Keratinocyte (primary cell): ENCODE measurements at regions not wholly inside any gene's neighbourhood (a gene's known extent, or its start where the extent isn't known, plus 50 kb on each side); places are given as distances from the start of the nearest gene placed in this dataset.

Source experiments
- DNase-seq: peaks from one replicate; pipeline ENCODE4 v3.0.0-alpha.2; 2011; ENCODE audit warnings: low read depth, missing footprints, low spot score
- FAIRE-seq: peaks from 2 replicates; lab custom pipeline; 2011; peaks lifted over from hg19 to GRCh38; lab: Jason Lieb, UNC
- H2AFZ ChIP-seq: 2 replicates; pipeline ENCODE4 v1.6.0; 2012; ENCODE audit warnings: low read length, control low read depth, inconsistent platforms; ENCODE audit not compliant: control insufficient read depth
- H3K27ac ChIP-seq: 2 replicates; pipeline ENCODE4 v1.5.1; 2011; ENCODE audit warnings: low read length; ENCODE audit not compliant: control insufficient read depth, insufficient read depth
- H3K27me3 ChIP-seq: 3 replicates; pipeline ENCODE4 v1.6.0; 2011; ENCODE audit warnings: low read length; ENCODE audit not compliant: control insufficient read depth, insufficient read depth; ENCODE audit errors: extremely low read depth
- H3K36me3 ChIP-seq, 2 experiments: 2 replicates in 1 of 2; 3 replicates in 1 of 2; pipeline ENCODE4 v1.5.1; 2011; ENCODE audit warnings: low read length in 2 of 2, mild to moderate bottlenecking in 1 of 2; ENCODE audit not compliant: control insufficient read depth in 2 of 2, insufficient read depth in 2 of 2; ENCODE audit errors: extremely low read depth in 1 of 2
- H3K4me1 ChIP-seq: 3 replicates; pipeline ENCODE4 v1.5.1; 2011; ENCODE audit warnings: low read length; ENCODE audit not compliant: control insufficient read depth, insufficient read depth; ENCODE audit errors: extremely low read depth
- H3K4me2 ChIP-seq: 3 replicates; pipeline ENCODE4 v1.6.0; 2011; ENCODE audit warnings: low read depth, low read length; ENCODE audit not compliant: control insufficient read depth, insufficient read depth; ENCODE audit errors: extremely low read depth
- H3K4me3 ChIP-seq, 3 experiments: fragments of 200-600 bp in 1 of 3; sonication (generic) in 1 of 3; 2 replicates in 2 of 3; 3 replicates in 1 of 3; pipeline ENCODE4 v1.5.1; 2011 to 2016; ENCODE audit warnings: low read length in 3 of 3, mild to moderate bottlenecking in 3 of 3, control low read depth in 2 of 3, inconsistent platforms in 1 of 3, low read depth in 1 of 3, mixed read lengths in 1 of 3, mixed run types in 1 of 3, moderate library complexity in 1 of 3; ENCODE audit not compliant: control insufficient read depth in 2 of 3, insufficient read depth in 2 of 3; ENCODE audit errors: extremely low read depth in 1 of 3
- H3K79me2 ChIP-seq: 2 replicates; pipeline ENCODE4 v1.6.0; 2012; ENCODE audit warnings: low read length; ENCODE audit not compliant: control insufficient read depth, insufficient read depth
- H3K9ac ChIP-seq: 3 replicates; pipeline ENCODE4 v1.6.0; 2011; ENCODE audit warnings: low read length; ENCODE audit not compliant: control insufficient read depth, insufficient read depth; ENCODE audit errors: extremely low read depth
- H3K9me1 ChIP-seq: 3 replicates; pipeline ENCODE4 v1.6.0; 2011; ENCODE audit warnings: low read length; ENCODE audit not compliant: control insufficient read depth, insufficient read depth; ENCODE audit errors: extremely low read depth
- H3K9me3 ChIP-seq: 2 replicates; pipeline ENCODE4 v1.5.1; 2012; ENCODE audit warnings: low read depth, low read length; ENCODE audit not compliant: control insufficient read depth
- H4K20me1 ChIP-seq: 3 replicates; pipeline ENCODE4 v1.6.0; 2011; ENCODE audit warnings: low read length; ENCODE audit not compliant: control insufficient read depth, insufficient read depth; ENCODE audit errors: extremely low read depth
- EZH2 ChIP-seq: IDR thresholded peaks from one replicate; pipeline ENCODE4 v1.6.1; 2012; ENCODE audit warnings: inconsistent platforms, mild to moderate bottlenecking, low read length, moderate library complexity
- dilution Hi-C: fragments of 300-500 bp; cut with MboI; formaldehyde crosslinking; loops from one replicate; pipeline ENCODE4 v1.7.0; 2020; ENCODE audit warnings: low sequenced_read_pairs; ENCODE audit not compliant: extremely low pct_ligation_motif_present
- TF ChIP-seq, protein P1 (sequence below), 3 experiments: IDR thresholded peaks in 1 of 3; conservative IDR thresholded peaks in 1 of 3; optimal IDR thresholded peaks in 1 of 3; 2 replicates in 2 of 3; 3 replicates in 1 of 3; pipeline versions ENCODE3 to v1.5.1; 2011; ENCODE audit warnings: low read length in 3 of 3, mild to moderate bottlenecking in 3 of 3, moderate library complexity in 2 of 3, control low read depth in 1 of 3, inconsistent platforms in 1 of 3; ENCODE audit not compliant: insufficient read depth in 2 of 3; ENCODE audit errors: extremely low read depth in 1 of 3

DNA sequence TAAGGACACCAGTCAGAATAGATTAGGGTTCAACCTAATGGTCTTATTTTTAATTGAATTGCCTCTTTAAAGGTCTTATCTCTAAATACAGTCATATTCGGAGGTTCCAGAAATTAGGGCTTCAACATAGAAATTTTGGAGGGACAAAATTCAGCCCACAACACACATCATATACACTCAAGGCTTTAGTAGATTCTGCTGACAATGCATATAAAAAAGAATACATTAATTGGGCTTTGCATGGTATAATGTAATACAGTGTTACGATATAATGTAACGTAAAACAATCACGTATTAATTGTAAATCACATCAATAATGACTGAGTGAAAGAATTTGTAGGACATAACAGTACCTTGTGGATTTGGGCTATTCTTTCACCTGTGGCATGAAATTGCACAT lies 787.8 kb downstream of the STIM2 start:
- Histone ChIP-seq H3K36me3 (no peaks in the 10 kb centered on the region), H3K9me3 (no peaks in the 10 kb centered on the region), H3K4me3 (no peak overlapping the region), H4K20me1 (no peaks in the 10 kb centered on the region), H3K4me2 (no peak overlapping the region), H3K9me1 (no peaks in the 10 kb centered on the region), H3K4me1 (no peaks in the 10 kb centered on the region), H2AFZ (no peak overlapping the region), H3K79me2 (no peaks in the 10 kb centered on the region), H3K27me3 (no peaks in the 10 kb centered on the region), H3K9ac (no peak overlapping the region), H3K27ac (no peak overlapping the region)
- no peak for TF ChIP-seq EZH2
- TF ChIP-seq, protein P1, sequence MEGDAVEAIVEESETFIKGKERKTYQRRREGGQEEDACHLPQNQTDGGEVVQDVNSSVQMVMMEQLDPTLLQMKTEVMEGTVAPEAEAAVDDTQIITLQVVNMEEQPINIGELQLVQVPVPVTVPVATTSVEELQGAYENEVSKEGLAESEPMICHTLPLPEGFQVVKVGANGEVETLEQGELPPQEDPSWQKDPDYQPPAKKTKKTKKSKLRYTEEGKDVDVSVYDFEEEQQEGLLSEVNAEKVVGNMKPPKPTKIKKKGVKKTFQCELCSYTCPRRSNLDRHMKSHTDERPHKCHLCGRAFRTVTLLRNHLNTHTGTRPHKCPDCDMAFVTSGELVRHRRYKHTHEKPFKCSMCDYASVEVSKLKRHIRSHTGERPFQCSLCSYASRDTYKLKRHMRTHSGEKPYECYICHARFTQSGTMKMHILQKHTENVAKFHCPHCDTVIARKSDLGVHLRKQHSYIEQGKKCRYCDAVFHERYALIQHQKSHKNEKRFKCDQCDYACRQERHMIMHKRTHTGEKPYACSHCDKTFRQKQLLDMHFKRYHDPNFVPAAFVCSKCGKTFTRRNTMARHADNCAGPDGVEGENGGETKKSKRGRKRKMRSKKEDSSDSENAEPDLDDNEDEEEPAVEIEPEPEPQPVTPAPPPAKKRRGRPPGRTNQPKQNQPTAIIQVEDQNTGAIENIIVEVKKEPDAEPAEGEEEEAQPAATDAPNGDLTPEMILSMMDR (optimal IDR thresholded peaks at IDR 0.05 in 1 of 3, IDR thresholded peaks at IDR 0.05 in 1 of 3, conservative IDR thresholded peaks at IDR 0.05 in 1 of 3; ENCODE audit: extremely low read depth in 1 of 3, insufficient read depth in 2 of 3, low read length in 3 of 3) = no peak
- DNase-seq = no peak
- dilution Hi-C loops = no loop called here
- FAIRE-seq = no peak

DNA sequence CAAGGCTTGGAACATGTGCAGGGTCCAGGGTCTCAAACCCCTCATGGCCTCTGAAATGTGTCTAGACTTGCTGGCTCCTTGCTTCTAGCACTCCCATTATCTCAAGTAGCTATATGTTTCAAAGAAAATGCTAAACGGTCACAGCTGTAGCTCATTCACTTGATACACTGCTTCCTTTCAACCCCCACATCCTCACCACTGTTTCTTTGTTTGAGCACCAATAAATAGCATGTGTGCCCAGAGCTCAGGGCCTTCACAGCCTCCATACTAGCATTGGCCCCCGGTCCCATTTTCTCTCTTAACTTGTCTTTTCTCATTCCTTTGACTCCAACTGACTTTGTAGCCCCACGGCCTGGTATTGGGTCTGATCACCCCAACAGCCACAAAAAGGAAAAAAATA lies 801.8 kb downstream of the STIM2 start:
- Histone ChIP-seq H3K4me1 (no peaks in the 10 kb centered on the region), H3K9me3 (no peaks in the 10 kb centered on the region), H3K4me2 (no peak overlapping the region), H3K9me1 (no peaks in the 10 kb centered on the region), H3K79me2 (no peaks in the 10 kb centered on the region), H3K9ac (no peak overlapping the region), H3K4me3 (no peak overlapping the region), H4K20me1 (no peaks in the 10 kb centered on the region), H3K36me3 (no peaks in the 10 kb centered on the region), H2AFZ (no peak overlapping the region), H3K27me3 (no peaks in the 10 kb centered on the region), H3K27ac (no peak overlapping the region)
- dilution Hi-C loops = no loop called here
- FAIRE-seq = no peak
- TF ChIP-seq, protein P1 (optimal IDR thresholded peaks at IDR 0.05 in 1 of 3, IDR thresholded peaks at IDR 0.05 in 1 of 3, conservative IDR thresholded peaks at IDR 0.05 in 1 of 3; ENCODE audit: extremely low read depth in 1 of 3, insufficient read depth in 2 of 3, low read length in 3 of 3) = no peak
- TF ChIP-seq EZH2 = no peak
- no peak for DNase-seq
